GM12891 (cell line): ENCODE measurements at regions not wholly inside any gene's neighbourhood (a gene's known extent, or its start where the extent isn't known, plus 50 kb on each side); places are given as distances from the start of the nearest gene placed in this dataset.

ENCODE experiments used
- PAX5 ChIP-seq: IDR thresholded peaks from 2 replicates; pipeline ENCODE4 v1.6.1; 2011; ENCODE audit warnings: low read length, moderate library complexity, mild to moderate bottlenecking; ENCODE audit not compliant: insufficient read depth, severe bottlenecking
- POLR2A ChIP-seq: IDR thresholded peaks from 2 replicates; pipeline ENCODE4 v1.6.1; 2011; ENCODE audit warnings: low read depth, low read length, control low read depth
- POLR2AphosphoS5 ChIP-seq: IDR thresholded peaks from 2 replicates; pipeline ENCODE4 v1.6.1; 2011; ENCODE audit warnings: low read depth, low read length, control low read depth
- POU2F2 ChIP-seq: IDR thresholded peaks from 2 replicates; pipeline ENCODE4 v1.6.1; 2011; ENCODE audit warnings: low read depth, mild to moderate bottlenecking, control low read depth, low read length, moderate library complexity
- SPI1 ChIP-seq: IDR thresholded peaks from 2 replicates; pipeline ENCODE4 v1.6.1; 2011; ENCODE audit warnings: low read depth, low read length, control low read depth
- TAF1 ChIP-seq: IDR thresholded peaks from 2 replicates; pipeline ENCODE4 v1.6.1; 2011; ENCODE audit warnings: low read depth, low read length, control low read depth

DNA sequence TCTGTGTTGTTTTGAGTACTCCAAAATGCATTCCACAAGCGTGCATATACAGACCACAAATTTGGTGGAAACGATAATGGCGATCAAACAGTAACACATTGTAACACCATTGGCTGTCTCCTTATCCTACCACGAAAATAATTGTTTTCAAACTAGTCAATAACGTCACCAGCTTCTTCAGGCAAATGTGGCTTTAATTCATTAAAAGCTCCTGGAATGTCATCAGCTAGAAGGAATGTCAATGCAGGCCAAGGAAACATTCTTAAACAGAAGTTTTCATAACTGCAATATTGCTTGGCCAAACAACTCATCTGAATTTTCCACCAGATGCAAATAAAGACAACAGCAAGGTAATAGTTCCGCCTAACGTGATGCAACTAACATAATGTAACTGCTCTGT, 71.6 kb upstream of the XPA start:
- TF ChIP-seq TAF1 (no peak), POLR2AphosphoS5 (no peak), POLR2A (no peak), PAX5 (no peak), POU2F2 (no peak), SPI1 (no peak)
